HG02588 (cell line): ENCODE measurements at regions not wholly inside any gene's neighbourhood (a gene's known extent, or its start where the extent isn't known, plus 50 kb on each side); places are given as distances from the start of the nearest gene placed in this dataset.
A peak's percentile ranks its signal among the peaks of the same experiment; 100 is the strongest.

ENCODE experiments used
- ATAC-seq: cut with Tn5 transposase; IDR thresholded peaks from one replicate; pipeline ENCODE4 v1.9.1; 2021; ENCODE audit warnings: mild to moderate bottlenecking, moderate library complexity; ENCODE audit not compliant: unreplicated experiment

- no peak for ATAC-seq
Measured at GRCh38 chr1:57772580-57773195, 348.8 kb upstream of the DAB1 start.

- ATAC-seq, result no peak
Measured at GRCh38 chr1:57770772-57771171, 346.9 kb upstream of the DAB1 start.

DNA sequence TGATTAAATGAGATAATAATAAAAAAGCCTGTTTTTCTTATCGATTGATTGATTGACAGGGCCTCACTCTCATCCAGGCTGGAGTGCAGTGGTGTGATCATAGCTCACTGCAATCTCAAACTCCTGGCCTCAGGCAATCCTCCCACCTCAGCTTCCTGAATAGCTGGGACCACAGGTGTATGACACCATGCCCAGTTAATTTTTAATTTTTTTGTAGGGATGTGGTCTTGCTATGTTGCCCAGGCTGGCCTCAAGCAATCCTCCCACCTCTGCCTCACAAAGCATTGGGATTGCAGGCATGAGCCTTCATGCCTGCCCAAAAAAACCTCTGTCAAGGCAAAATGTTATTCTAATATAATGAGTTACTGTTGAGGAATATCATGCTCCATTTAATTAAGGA lies 346.4 kb upstream of the DAB1 start:
- ATAC-seq, result no peak

DNA sequence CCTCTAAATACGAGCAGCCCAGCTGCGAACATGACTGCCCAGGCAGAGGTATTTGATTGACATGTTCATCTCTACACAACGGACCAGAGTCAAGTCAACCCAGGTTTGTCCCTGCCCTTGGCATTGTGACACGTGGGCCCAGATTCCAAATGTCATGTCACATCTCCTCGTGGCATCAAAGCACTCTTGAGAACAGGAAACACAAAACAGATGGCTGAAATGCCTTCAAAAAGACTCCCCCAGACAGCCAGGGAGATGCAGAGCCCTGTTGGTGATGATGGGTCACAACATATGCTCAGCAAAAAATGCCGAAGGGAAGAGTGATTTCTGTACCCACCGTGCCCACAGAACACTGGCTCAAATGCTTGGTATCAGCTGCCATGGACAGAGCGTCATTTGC lies 337.8 kb upstream of the DAB1 start:
- ATAC-seq, result no peak

GRCh38 chr1:57752843-57753242 lies 329.0 kb upstream of the DAB1 start:
- ATAC-seq, result no peak

- ATAC-seq, result no peak
Measured at GRCh38 chr1:57748719-57749118, 324.9 kb upstream of the DAB1 start.

DNA sequence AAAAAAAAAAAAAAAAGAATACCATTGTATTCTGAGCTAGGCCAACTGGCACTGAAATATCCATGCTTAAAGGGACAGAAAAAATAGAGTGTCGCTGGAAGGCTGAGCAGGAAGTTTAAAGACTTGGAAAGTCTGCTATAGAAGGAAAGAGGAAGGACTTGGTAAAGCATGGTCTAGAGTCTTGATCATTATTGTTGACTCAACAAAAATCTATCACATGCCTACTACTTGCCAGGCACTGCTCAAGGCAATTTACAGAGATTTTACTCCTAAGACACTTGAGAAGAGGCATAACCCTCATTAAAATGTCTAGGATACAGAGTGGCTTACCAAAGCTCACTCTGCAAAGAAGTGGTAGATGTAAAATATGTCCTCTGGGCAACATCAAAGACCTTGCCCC lies 324.0 kb upstream of the DAB1 start:
- ATAC-seq, result no peak

DNA sequence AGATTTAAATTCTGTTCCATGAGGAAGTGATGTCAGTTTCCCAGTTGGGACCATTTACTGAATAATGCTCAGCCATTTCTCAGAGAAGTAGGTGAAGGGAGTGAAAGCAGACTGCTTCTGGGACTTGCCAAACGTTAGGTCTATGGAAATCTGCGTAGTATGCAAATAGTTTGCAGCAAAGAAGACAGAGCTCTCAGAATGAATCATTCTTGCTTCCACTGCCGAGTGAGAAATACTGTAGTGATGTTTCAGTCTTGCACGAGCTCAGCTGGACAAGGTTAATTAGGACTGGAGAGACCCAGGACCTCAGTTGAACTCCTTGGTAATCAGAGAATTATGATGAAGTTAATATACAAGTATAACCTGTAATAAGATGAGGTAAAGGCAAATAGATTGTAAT lies 317.7 kb upstream of the DAB1 start:
- peak; percentile 96 for ATAC-seq

- no peak for ATAC-seq
Measured at GRCh38 chr1:57736940-57737339, 313.1 kb upstream of the DAB1 start.

DNA sequence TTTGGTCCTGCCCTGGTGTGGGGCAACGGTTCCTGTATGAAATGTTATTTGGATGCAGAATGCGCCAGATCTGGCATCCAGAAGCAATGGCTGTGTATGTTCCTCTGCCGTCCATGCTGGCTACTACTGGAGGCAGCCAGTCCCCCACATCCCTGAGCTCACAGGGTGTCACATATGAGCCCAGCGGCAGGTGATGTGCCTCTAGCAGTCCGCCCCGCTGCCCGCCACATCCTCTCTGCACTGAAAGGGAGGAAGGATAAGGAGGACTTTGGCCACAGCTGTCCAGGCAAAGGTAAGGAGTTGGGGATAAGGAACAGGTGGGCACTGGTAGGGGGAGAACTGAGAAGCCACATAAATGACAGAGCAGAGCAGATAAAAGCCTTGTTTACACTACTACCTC lies 305.3 kb upstream of the DAB1 start:
- no peak for ATAC-seq

GRCh38 chr1:57727121-57727520 lies 303.3 kb upstream of the DAB1 start:
- no peak for ATAC-seq

DNA sequence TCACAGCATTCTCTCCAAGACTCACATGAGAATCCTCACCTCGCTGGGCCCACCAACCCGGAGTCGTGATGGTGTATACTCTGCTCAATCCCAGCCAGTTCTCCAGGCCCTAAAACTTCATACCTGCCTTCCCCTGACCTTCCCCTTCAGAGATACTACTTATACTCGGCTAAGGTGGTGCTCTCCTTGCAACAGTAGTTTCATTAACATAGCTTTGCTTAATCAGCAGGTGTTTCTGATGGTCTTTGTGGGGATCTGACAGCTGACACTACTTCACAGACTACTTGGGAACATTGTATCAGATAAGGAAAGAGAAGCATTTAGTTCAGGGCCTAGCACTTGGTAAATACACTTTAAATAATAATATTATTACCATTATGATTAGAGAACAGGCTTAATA lies 301.5 kb upstream of the DAB1 start:
- ATAC-seq, result no peak

GRCh38 chr1:57724535-57724934 lies 300.7 kb upstream of the DAB1 start:
- ATAC-seq, result no peak

GRCh38 chr1:57722285-57722978 lies 298.6 kb upstream of the DAB1 start:
- no peak for ATAC-seq

DNA sequence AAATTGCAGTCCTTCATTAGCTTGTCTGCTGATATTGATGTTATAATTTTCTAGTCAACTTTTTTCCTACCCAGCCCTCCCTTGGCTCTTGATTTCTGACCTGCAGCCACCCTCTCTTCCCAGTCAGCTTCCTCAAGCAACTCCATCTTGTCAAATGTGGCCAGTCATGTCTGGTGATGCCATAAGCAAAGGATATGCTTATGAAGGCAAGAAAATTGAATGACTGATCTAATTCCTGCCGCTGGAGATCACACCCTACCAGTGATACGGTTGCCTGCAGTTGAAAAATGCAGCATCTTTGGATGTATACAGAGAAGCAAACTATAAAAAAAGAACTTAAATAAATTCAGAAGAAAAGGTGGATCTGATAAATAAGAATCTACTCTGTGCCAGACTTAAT lies 297.1 kb upstream of the DAB1 start:
- ATAC-seq, result no peak

- ATAC-seq, result no peak
Measured at GRCh38 chr1:57719274-57719673, 295.4 kb upstream of the DAB1 start.

DNA sequence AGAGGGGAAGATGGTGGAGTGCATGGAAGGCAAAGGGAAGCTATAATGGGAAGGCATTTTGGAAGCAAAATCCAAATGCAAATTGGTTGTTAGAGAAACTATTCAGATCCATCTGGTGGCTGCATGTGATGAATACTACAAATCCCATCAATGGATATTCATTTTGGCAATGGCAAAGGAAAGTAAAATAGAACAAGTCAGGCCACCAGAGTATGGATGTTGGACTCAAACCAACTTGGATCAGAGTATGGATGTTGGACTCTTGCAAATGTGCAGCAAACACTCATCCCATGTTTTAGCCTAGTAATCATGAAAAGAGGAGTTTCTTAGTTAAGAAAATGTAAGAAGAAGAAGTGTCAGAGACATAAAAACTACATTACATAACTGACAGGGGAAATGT lies 289.6 kb upstream of the DAB1 start:
- no peak for ATAC-seq

DNA sequence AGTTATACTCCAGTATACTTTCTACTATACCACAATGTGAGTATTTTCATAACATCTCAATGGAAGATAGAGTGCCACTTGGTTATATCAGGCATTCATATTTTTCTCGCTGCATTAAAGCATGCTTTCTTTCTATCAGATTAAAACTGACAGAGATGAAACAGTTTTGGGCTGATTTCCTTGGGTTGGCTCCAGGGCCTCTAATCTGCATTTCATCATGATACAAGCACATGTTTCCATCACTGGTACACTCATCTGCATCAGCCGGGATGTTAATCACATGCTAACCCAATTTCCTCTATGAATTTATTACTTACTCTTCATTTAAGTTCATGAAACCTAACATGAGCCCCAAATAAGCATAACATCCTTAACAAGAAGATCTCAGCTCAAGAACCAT lies 289.0 kb upstream of the DAB1 start:
- no peak for ATAC-seq

DNA sequence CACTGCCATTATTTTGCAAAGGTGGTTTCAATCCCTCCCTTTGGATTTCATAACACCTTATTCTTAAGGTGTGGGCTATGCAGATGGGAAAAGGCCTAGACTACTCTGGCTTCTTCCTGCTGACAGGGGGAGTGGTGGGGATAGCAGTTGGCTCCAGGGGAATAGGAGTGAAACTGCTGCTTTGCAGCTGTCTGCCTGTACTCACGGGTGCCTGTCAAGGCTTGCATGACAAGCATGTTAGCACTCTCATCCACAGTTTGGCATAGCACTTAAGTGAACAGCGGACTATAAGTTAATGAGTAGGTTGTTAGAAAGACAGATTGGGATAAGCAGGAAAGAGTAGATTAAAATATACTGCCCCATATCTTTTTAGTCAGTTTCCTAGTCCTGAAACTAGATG lies 287.5 kb upstream of the DAB1 start:
- ATAC-seq, result no peak

GRCh38 chr1:57707631-57708030 lies 283.8 kb upstream of the DAB1 start:
- ATAC-seq, result no peak

DNA sequence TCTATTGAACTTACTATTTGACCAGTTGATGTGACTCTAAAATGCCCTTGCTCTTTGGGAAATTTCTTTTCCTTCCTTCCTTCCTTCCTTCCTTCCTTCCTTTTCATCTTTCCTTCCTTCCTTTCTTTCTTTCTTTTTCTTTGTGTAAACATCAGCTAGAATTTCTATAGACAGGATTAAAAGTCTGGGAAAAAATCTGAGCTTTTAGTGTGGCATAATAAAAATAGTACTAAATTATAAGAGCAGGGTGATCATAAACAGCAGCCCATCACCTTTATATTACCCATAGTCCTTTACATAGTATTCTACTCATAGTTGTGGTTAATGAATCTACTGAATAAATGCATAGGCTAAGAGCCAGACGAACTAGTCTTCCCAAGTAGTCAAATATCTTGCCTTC lies 281.0 kb upstream of the DAB1 start:
- no peak for ATAC-seq

- ATAC-seq, result no peak
Measured at GRCh38 chr1:57704231-57704630, 280.4 kb upstream of the DAB1 start.

DNA sequence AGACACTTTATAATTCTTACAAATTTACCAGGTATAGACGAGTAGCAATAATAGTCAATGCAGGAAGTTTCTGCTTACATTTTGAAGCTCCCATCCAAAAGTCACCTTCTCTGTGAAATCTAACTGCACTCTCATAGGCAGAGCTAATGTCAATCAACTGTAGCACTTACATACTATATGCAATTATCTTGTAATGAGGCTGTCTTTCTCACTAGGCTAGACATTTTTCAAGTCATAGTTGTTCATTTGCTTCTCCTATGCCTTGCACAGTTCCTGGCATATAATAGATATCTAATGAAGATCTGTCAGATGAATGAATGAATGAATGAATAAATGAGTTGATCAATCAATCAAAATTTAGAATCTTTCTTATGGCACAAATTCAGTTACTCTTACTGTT lies 273.0 kb upstream of the DAB1 start:
- ATAC-seq, result no peak
